Activated CD4-positive, alpha-beta T cell treated with anti-CD3 and anti-CD28 coated beads for 36 hours (primary cell): ENCODE measurements at regions not wholly inside any gene's neighbourhood (a gene's known extent, or its start where the extent isn't known, plus 50 kb on each side); places are given as distances from the start of the nearest gene placed in this dataset.

Source experiments
- ATAC-seq: fragments of 200-7000 bp; cut with Tn5 transposase; one replicate; pipeline ENCODE4 v1.10.0; 2021; ENCODE audit warnings: mild to moderate bottlenecking, moderate library complexity
- CTCF ChIA-PET: fragments of 350-600 bp; sonication (Branson Sonifier 250); formaldehyde crosslinking; loops from one replicate; lab custom pipeline; 2021; ENCODE audit warnings: antibody characterized with exemption; lab: Charles Lee
- POLR2A ChIA-PET: fragments of 350-600 bp; sonication (Branson Sonifier 250); formaldehyde crosslinking; loops from one replicate; lab custom pipeline; 2021; ENCODE audit warnings: antibody characterized with exemption, inconsistent platforms; lab: Charles Lee
- DNase-seq: peaks from one replicate; pipeline ENCODE4 v3.0.0-alpha.2; 2020
- H3K27ac Mint-ChIP-seq: one replicate; pipeline ENCODE4 v1.8.0; 2021; ENCODE audit warnings: mixed read lengths
- H3K27me3 Mint-ChIP-seq: one replicate; pipeline ENCODE4 v1.8.0; 2021; ENCODE audit warnings: mixed read lengths
- H3K36me3 Mint-ChIP-seq: one replicate; pipeline ENCODE4 v1.8.0; 2021; ENCODE audit warnings: low read depth, mixed read lengths
- H3K4me1 Mint-ChIP-seq: one replicate; pipeline ENCODE4 v1.8.0; 2021; ENCODE audit warnings: mixed read lengths
- H3K4me3 Mint-ChIP-seq: one replicate; pipeline ENCODE4 v1.8.0; 2021; ENCODE audit warnings: mild to moderate bottlenecking, moderate library complexity, mixed read lengths
- H3K9me3 Mint-ChIP-seq: one replicate; pipeline ENCODE4 v1.8.0; 2021; ENCODE audit warnings: low read depth, mixed read lengths
- intact Hi-C, 2 experiments: fragments of 100-400 bp; cut with DNase I in 1 of 2; cut with micrococcal nuclease in 1 of 2; formaldehyde crosslinking; loops; one replicate each; pipeline versions ENCODE4 v1.14.2 to v1.15.1; 2022 to 2024; cut with DNase I, micrococcal nuclease

- no peak overlapping the region for H3K4me3 Mint-ChIP-seq
- ChIA-PET CTCF (interaction anchor here (0.6 kb wide), 1 partner anchor 33 kb away, joined by 5 read pairs; no protein-coding TSS in a partner anchor), POLR2A (no interaction called here)
- H3K27me3 Mint-ChIP-seq: no peaks in the 10 kb centered on the region
- ATAC-seq (no peak), DNase-seq (no peak)
- H3K36me3 Mint-ChIP-seq: no peaks in the 10 kb centered on the region
- H3K4me1 Mint-ChIP-seq: no peaks in the 10 kb centered on the region
- peaks cover 4% of the 10 kb centered on the region for H3K9me3 Mint-ChIP-seq
- H3K27ac Mint-ChIP-seq: no peak overlapping the region
- intact Hi-C loops: no loop called here
These were observed 431.2 kb upstream of the GYPC start for GRCh38 chr2:126224776-126225175.

- intact Hi-C loops: no loop called here
- Mint-ChIP-seq H3K36me3 (no peaks in the 10 kb centered on the region), H3K27ac (no peak overlapping the region), H3K27me3 (no peaks in the 10 kb centered on the region), H3K9me3 (peaks cover 4% of the 10 kb centered on the region), H3K4me3 (no peak overlapping the region), H3K4me1 (no peaks in the 10 kb centered on the region)
- ATAC-seq (no peak), DNase-seq (no peak)
- ChIA-PET CTCF (no interaction called here), POLR2A (no interaction called here)
These were observed 428.7 kb upstream of the GYPC start for GRCh38 chr2:126227250-126227649.

DNA sequence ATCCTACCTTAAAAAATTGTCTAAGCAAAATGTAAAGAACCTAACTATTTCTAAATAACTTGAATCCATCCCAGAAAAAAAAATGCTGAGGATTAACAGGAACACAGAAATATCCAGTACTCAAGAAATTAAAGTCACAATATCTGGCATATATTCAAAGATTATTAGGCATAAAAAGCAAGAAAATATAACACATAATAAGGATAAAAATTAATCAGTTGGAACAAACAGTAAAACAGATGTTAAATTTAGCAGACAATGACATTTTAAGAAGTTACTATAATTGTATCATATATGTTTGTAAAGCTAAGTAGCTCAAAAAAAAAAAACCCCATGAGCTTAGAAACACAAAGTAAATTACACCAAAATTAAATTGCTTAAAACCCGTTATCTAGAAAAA, 427.4 kb upstream of the GYPC start:
- Mint-ChIP-seq H3K9me3 (peaks cover 4% of the 10 kb centered on the region), H3K4me1 (no peaks in the 10 kb centered on the region), H3K27ac (no peak overlapping the region), H3K36me3 (no peaks in the 10 kb centered on the region), H3K4me3 (no peak overlapping the region), H3K27me3 (no peaks in the 10 kb centered on the region)
- no peak for DNase-seq
- intact Hi-C loops: no loop called here
- ChIA-PET CTCF (no interaction called here), POLR2A (no interaction called here)
- ATAC-seq: no peak

DNA sequence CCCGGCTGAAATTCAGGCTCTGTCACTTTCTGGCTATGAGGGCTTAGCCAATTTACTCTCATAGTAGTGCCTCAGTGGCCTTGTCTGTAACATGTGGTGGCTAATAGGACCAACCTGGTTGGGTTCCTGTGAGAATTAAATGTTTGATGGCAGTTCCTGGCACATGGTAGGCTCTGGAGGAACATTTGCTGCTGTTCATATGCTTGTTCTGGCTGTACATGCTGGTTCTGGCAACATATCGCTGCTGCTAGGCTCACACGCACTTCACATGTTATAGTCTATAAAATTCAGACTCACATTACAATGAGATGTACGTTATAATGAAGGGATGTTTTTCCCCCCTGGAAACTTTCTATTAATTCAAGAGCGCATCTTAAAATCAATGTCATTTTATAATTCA, 417.7 kb upstream of the GYPC start:
- no peak overlapping the region for H3K4me3 Mint-ChIP-seq
- H3K4me1 Mint-ChIP-seq: no peaks in the 10 kb centered on the region
- CTCF ChIA-PET: interaction anchor here (0.6 kb wide), 1 partner anchor 540 kb away, joined by 4 read pairs; no protein-coding TSS in a partner anchor
- no peaks in the 10 kb centered on the region for H3K36me3 Mint-ChIP-seq
- POLR2A ChIA-PET: no interaction called here
- intact Hi-C loops: no loop called here
- no peak for DNase-seq
- no peaks in the 10 kb centered on the region for H3K9me3 Mint-ChIP-seq
- peaks cover 2% of the 10 kb centered on the region for H3K27me3 Mint-ChIP-seq
- no peak for ATAC-seq
- H3K27ac Mint-ChIP-seq: no peak overlapping the region

GRCh38 chr2:126239320-126239955, 416.5 kb upstream of the GYPC start:
- no peaks in the 10 kb centered on the region for H3K36me3 Mint-ChIP-seq
- CTCF ChIA-PET: no interaction called here
- POLR2A ChIA-PET: interaction anchor here (0.6 kb wide), 1 partner anchor 253 kb away, joined by 13 read pairs; no protein-coding TSS in a partner anchor
- no peaks in the 10 kb centered on the region for H3K9me3 Mint-ChIP-seq
- peaks cover 2% of the 10 kb centered on the region for H3K27me3 Mint-ChIP-seq
- DNase-seq: no peak
- ATAC-seq: no peak
- no peaks in the 10 kb centered on the region for H3K4me1 Mint-ChIP-seq
- H3K4me3 Mint-ChIP-seq: no peak overlapping the region
- intact Hi-C loops: no loop called here
- H3K27ac Mint-ChIP-seq: no peak overlapping the region

DNA sequence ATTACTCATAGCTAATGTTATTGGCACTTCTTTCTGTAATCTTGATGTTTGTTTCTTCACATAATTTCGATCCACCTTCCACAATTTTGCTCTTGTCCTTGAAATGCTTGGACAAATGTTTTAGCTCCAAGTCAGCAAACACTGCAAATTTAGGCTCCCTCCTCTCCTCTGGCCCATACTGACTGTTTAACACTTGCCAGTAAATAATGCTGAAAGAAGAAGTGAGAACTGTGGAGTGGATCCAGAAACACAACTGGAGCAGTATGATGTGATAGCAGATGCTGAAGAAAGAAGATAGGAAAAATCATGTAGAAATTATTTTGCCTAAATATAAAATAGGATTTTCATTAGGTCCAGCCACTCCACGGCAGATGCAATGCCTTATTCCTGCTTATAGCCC, 415.0 kb upstream of the GYPC start:
- intact Hi-C loops: loop anchor here in 1 of 2 experiments (10.0 kb wide), 2 partner anchors 394 to 734 kb away; no protein-coding TSS in a partner anchor
- H3K27me3 Mint-ChIP-seq: peaks cover 2% of the 10 kb centered on the region
- ChIA-PET POLR2A (no interaction called here), CTCF (no interaction called here)
- H3K4me1 Mint-ChIP-seq: no peaks in the 10 kb centered on the region
- DNase-seq (no peak), ATAC-seq (no peak)
- no peak overlapping the region for H3K4me3 Mint-ChIP-seq
- no peaks in the 10 kb centered on the region for H3K9me3 Mint-ChIP-seq
- no peaks in the 10 kb centered on the region for H3K36me3 Mint-ChIP-seq
- no peak overlapping the region for H3K27ac Mint-ChIP-seq

GRCh38 chr2:126241411-126241810, 414.5 kb upstream of the GYPC start:
- ATAC-seq (no peak), DNase-seq (no peak)
- no peaks in the 10 kb centered on the region for H3K9me3 Mint-ChIP-seq
- no peak overlapping the region for H3K4me3 Mint-ChIP-seq
- CTCF ChIA-PET: no interaction called here
- no peak overlapping the region for H3K27ac Mint-ChIP-seq
- H3K27me3 Mint-ChIP-seq: peaks cover 2% of the 10 kb centered on the region
- H3K36me3 Mint-ChIP-seq: no peaks in the 10 kb centered on the region
- intact Hi-C loops: loop anchor here in 1 of 2 experiments (10.0 kb wide), 2 partner anchors 393 to 733 kb away; no protein-coding TSS in a partner anchor
- POLR2A ChIA-PET: no interaction called here
- H3K4me1 Mint-ChIP-seq: no peaks in the 10 kb centered on the region

DNA sequence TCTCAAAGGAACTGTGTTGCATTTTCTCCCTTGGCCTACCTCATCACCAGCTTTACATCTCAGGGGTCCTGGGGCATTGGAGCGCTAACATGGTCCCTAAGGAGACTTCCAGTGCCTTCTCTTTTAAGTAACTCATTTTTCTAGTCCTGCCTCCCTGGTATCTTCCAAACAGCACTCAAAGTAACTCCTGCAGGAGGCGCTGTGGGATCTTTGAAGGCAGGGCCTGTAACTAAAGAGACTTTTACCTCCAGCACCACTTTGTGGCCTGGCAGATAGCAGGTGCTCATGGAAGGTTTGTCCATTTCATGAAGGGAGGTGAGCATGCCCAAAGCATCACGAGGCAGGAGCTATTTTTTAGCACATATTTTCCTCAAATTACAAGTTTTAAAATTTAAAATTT, 411.0 kb upstream of the GYPC start:
- CTCF ChIA-PET: interaction anchor here (0.5 to 1.2 kb wide), 6 partner anchors 9 to 1688 kb away, joined by 3 to 6 read pairs (median 3); no protein-coding TSS in a partner anchor
- Mint-ChIP-seq H3K36me3 (no peaks in the 10 kb centered on the region), H3K27me3 (peaks cover 11% of the 10 kb centered on the region), H3K27ac (no peak overlapping the region), H3K9me3 (no peaks in the 10 kb centered on the region), H3K4me1 (no peaks in the 10 kb centered on the region), H3K4me3 (no peak overlapping the region)
- POLR2A ChIA-PET: no interaction called here
- intact Hi-C loops: loop anchor here (1.0 to 10.0 kb wide), 4 partner anchors 237 to 730 kb away; no protein-coding TSS in a partner anchor
- DNase-seq (peak; percentile 76), ATAC-seq (no peak)

- intact Hi-C loops: no loop called here
- Mint-ChIP-seq H3K27me3 (peaks cover 2% of the 10 kb centered on the region), H3K4me1 (no peaks in the 10 kb centered on the region), H3K4me3 (no peak overlapping the region), H3K36me3 (no peaks in the 10 kb centered on the region), H3K27ac (no peak overlapping the region), H3K9me3 (no peaks in the 10 kb centered on the region)
- ChIA-PET POLR2A (interaction anchor here (0.6 kb wide), 1 partner anchor 1966 kb away, joined by 3 read pairs; no protein-coding TSS in a partner anchor), CTCF (interaction anchor here (0.6 kb wide), 1 partner anchor 9 kb away, joined by 3 read pairs; no protein-coding TSS in a partner anchor)
- ATAC-seq: no peak
- no peak for DNase-seq
These were observed 402.3 kb upstream of the GYPC start for GRCh38 chr2:126253669-126254068.

DNA sequence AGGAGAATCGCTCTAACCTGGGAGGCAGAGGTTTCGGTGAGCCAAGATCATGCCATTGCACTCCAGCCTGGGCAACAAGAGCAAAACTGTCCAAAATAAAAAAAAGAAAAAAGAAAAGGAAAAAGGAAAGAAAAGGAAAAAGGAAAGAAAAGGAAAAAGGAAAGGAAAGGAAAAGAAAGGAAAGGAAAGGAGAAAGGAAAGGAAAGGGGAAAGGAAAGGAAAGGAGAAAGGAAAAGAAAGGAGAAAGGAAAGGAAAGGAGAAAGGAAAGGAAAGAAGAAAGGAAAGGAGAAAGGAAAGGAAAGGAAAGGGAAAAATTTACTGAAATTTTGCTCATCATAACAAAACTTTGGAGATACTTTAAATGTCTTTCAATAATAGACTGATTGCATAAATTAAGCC, 391.3 kb upstream of the GYPC start:
- no peak for DNase-seq
- intact Hi-C loops: no loop called here
- ChIA-PET POLR2A (no interaction called here), CTCF (no interaction called here)
- Mint-ChIP-seq H3K27ac (no peak overlapping the region), H3K4me3 (no peak overlapping the region), H3K27me3 (peaks cover 7% of the 10 kb centered on the region), H3K4me1 (no peaks in the 10 kb centered on the region), H3K36me3 (no peaks in the 10 kb centered on the region), H3K9me3 (no peaks in the 10 kb centered on the region)
- no peak for ATAC-seq

GRCh38 chr2:126269911-126270310, 386.0 kb upstream of the GYPC start:
- no peak for DNase-seq
- Mint-ChIP-seq H3K9me3 (no peaks in the 10 kb centered on the region), H3K36me3 (no peaks in the 10 kb centered on the region), H3K27me3 (peaks cover 6% of the 10 kb centered on the region), H3K4me3 (no peak overlapping the region), H3K4me1 (no peaks in the 10 kb centered on the region), H3K27ac (no peak overlapping the region)
- intact Hi-C loops: no loop called here
- ChIA-PET CTCF (no interaction called here), POLR2A (no interaction called here)
- no peak for ATAC-seq

GRCh38 chr2:126270587-126270986, 385.4 kb upstream of the GYPC start:
- Mint-ChIP-seq H3K36me3 (no peaks in the 10 kb centered on the region), H3K9me3 (no peaks in the 10 kb centered on the region), H3K27me3 (peaks cover 8% of the 10 kb centered on the region), H3K4me1 (no peaks in the 10 kb centered on the region), H3K27ac (no peak overlapping the region), H3K4me3 (no peak overlapping the region)
- intact Hi-C loops: no loop called here
- no peak for DNase-seq
- POLR2A ChIA-PET: no interaction called here
- CTCF ChIA-PET: no interaction called here
- ATAC-seq: no peak
